Fibroblast of skin of right quadriceps (primary cell): ENCODE measurements at regions not wholly inside any gene's neighbourhood (a gene's known extent, or its start where the extent isn't known, plus 50 kb on each side); places are given as distances from the start of the nearest gene placed in this dataset.

Source experiments
- DNase-seq: peaks from one replicate; pipeline ENCODE4 v3.0.0-alpha.2; 2013

- DNase-seq: no peak
Measured at GRCh38 chr5:2929779-2930178, 178.3 kb upstream of the IRX2 start.

- no peak for DNase-seq
Measured at GRCh38 chr5:2921651-2922050, 170.2 kb upstream of the IRX2 start.

GRCh38 chr5:2921176-2921575 is 169.7 kb upstream of the IRX2 start:
- DNase-seq: no peak

GRCh38 chr5:2920312-2920711 is 168.8 kb upstream of the IRX2 start:
- no peak for DNase-seq

- no peak for DNase-seq
Measured at GRCh38 chr5:2919310-2920018, 168.0 kb upstream of the IRX2 start.

GRCh38 chr5:2917524-2917923 is 166.0 kb upstream of the IRX2 start:
- no peak for DNase-seq

- DNase-seq: no peak
Measured at GRCh38 chr5:2917093-2917492, 165.6 kb upstream of the IRX2 start.

- no peak for DNase-seq
Measured at GRCh38 chr5:2916076-2916682, 164.7 kb upstream of the IRX2 start.

- no peak for DNase-seq
Measured at GRCh38 chr5:2914981-2915484, 163.6 kb upstream of the IRX2 start.

GRCh38 chr5:2914022-2914661 is 162.7 kb upstream of the IRX2 start:
- DNase-seq: no peak

GRCh38 chr5:2913281-2913680 is 161.8 kb upstream of the IRX2 start:
- DNase-seq: no peak

GRCh38 chr5:2912741-2913140 is 161.3 kb upstream of the IRX2 start:
- DNase-seq: no peak

GRCh38 chr5:2910401-2911175 is 159.1 kb upstream of the IRX2 start:
- no peak for DNase-seq

- DNase-seq: no peak
Measured at GRCh38 chr5:2909035-2909434, 157.6 kb upstream of the IRX2 start.

GRCh38 chr5:2908086-2908485 is 156.6 kb upstream of the IRX2 start:
- DNase-seq: no peak

GRCh38 chr5:2906302-2907090 is 155.0 kb upstream of the IRX2 start:
- no peak for DNase-seq

GRCh38 chr5:2905741-2906140 is 154.3 kb upstream of the IRX2 start:
- no peak for DNase-seq

GRCh38 chr5:2904956-2905355 is 153.5 kb upstream of the IRX2 start:
- DNase-seq: no peak

- no peak for DNase-seq
Measured at GRCh38 chr5:2904399-2904798, 152.9 kb upstream of the IRX2 start.

GRCh38 chr5:2903451-2904395 is 152.2 kb upstream of the IRX2 start:
- no peak for DNase-seq

- DNase-seq: no peak
Measured at GRCh38 chr5:2902742-2903297, 151.3 kb upstream of the IRX2 start.
